Cardiac septum (tissue), 1 donor: ENCODE measurements at regions not wholly inside any gene's neighbourhood (a gene's known extent, or its start where the extent isn't known, plus 50 kb on each side); places are given as distances from the start of the nearest gene placed in this dataset.

Source experiments
- DNase-seq: peaks from one replicate; pipeline ENCODE4 v3.0.0-alpha.2; 2020; ENCODE audit warnings: low spot score
- intact Hi-C: fragments of 100-400 bp; cut with DNase I; formaldehyde crosslinking; loops from one replicate; pipeline ENCODE4 v1.14.0; 2022
- donor health status: DM: no; HTN: no; CAD: no.

- intact Hi-C loops, result no loop called here
- DNase-seq, result no peak
Measured at GRCh38 chr1:115400891-115401290, 62.8 kb upstream of the NGF start.

- no peak for DNase-seq
- intact Hi-C loops, result no loop called here
Measured at GRCh38 chr1:115400426-115400825, 62.4 kb upstream of the NGF start.

GRCh38 chr1:115398745-115399144 lies 60.7 kb upstream of the NGF start:
- intact Hi-C loops, result no loop called here
- no peak for DNase-seq
